PC-3 (cell line): ENCODE measurements at regions not wholly inside any gene's neighbourhood (a gene's known extent, or its start where the extent isn't known, plus 50 kb on each side); places are given as distances from the start of the nearest gene placed in this dataset.
A peak's percentile ranks its signal among the peaks of the same experiment; 100 is the strongest.

Experiments used
- ATAC-seq: fragments of 200-7000 bp; cut with Tn5 transposase; 2 replicates; pipeline ENCODE4 v1.9.1; 2020; ENCODE audit warnings: mild to moderate bottlenecking, moderate library complexity
- BruUV-seq: library from RNA; stranded (reverse); fragments of 400-500 nt; replicated peaks from 2 replicates; lab custom pipeline; 2021; lab: Mats Ljungman, UMichigan
- CTCF ChIA-PET: fragments of 300-600 bp; sonication (Branson Sonifier 250); formaldehyde crosslinking; loops from one replicate; lab custom pipeline; 2022; ENCODE audit warnings: antibody characterized with exemption; lab: Charles Lee
- POLR2A ChIA-PET: fragments of 300-600 bp; sonication (Branson Sonifier 250); formaldehyde crosslinking; loops from one replicate; lab custom pipeline; 2022; ENCODE audit warnings: antibody characterized with exemption; ENCODE audit not compliant: unreplicated experiment; lab: Charles Lee
- DNase-seq: peaks from one replicate; pipeline ENCODE4 v3.0.0-alpha.2; 2015
- H2AFZ ChIP-seq: fragments of 300-600 bp; sonication (generic); 2 replicates; pipeline ENCODE4 v1.6.0; 2016; ENCODE audit warnings: antibody characterized with exemption, low read length
- H3F3A ChIP-seq: fragments of 300-600 bp; sonication (generic); one replicate; pipeline ENCODE4 v1.6.0; 2017; ENCODE audit warnings: antibody characterized with exemption, low read length, control low read depth, mild to moderate bottlenecking; ENCODE audit not compliant: unreplicated experiment
- H3K27ac ChIP-seq: fragments of 300-600 bp; sonication (generic); 2 replicates; pipeline ENCODE4 v1.5.1; 2016; ENCODE audit warnings: mild to moderate bottlenecking, low read length
- H3K27me3 ChIP-seq: fragments of 300-600 bp; sonication (generic); 2 replicates; pipeline ENCODE4 v1.6.1; 2016; ENCODE audit warnings: low read length, mixed read lengths
- H3K36me3 ChIP-seq: fragments of 300-600 bp; sonication (generic); 2 replicates; pipeline ENCODE4 v1.6.1; 2016; ENCODE audit warnings: low read depth, mixed run types, low read length, mixed read lengths
- H3K4me1 ChIP-seq: fragments of 300-600 bp; sonication (generic); 2 replicates; pipeline ENCODE4 v1.5.1; 2016; ENCODE audit warnings: low read length; ENCODE audit not compliant: insufficient read depth
- H3K4me2 ChIP-seq: fragments of 300-600 bp; sonication (generic); 2 replicates; pipeline ENCODE4 v1.6.0; 2016; ENCODE audit warnings: low read length
- H3K4me3 ChIP-seq: fragments of 300-600 bp; sonication (generic); 2 replicates; pipeline ENCODE4 v1.5.1; 2016; ENCODE audit warnings: mild to moderate bottlenecking, low read length, mixed read lengths
- H3K79me2 ChIP-seq: fragments of 300-600 bp; sonication (generic); 2 replicates; pipeline ENCODE4 v1.6.1; 2017; ENCODE audit warnings: low read length, mixed read lengths
- H3K9ac ChIP-seq: fragments of 300-600 bp; sonication (generic); 2 replicates; pipeline ENCODE4 v1.6.0; 2016; ENCODE audit warnings: mild to moderate bottlenecking, low read length
- H3K9me2 ChIP-seq: fragments of 300-600 bp; sonication (generic); replicated peaks from 2 replicates; pipeline ENCODE4 v1.6.1; 2016; ENCODE audit warnings: mixed run types, low read length, mixed read lengths
- H3K9me3 ChIP-seq: fragments of 300-600 bp; sonication (generic); 2 replicates; pipeline ENCODE4 v1.6.1; 2016; ENCODE audit warnings: low read length, mixed read lengths
- H4K20me1 ChIP-seq: fragments of 300-600 bp; sonication (generic); 2 replicates; pipeline ENCODE4 v1.6.1; 2016; ENCODE audit warnings: low read length, mixed read lengths
- EZH2 ChIP-seq: fragments of 300-600 bp; sonication (generic); IDR thresholded peaks from one replicate; pipeline ENCODE4 v1.6.1; 2017; ENCODE audit warnings: antibody characterized with exemption, mild to moderate bottlenecking, low read length; ENCODE audit not compliant: unreplicated experiment
- EZH2phosphoT487 ChIP-seq: fragments of 300-600 bp; sonication (generic); IDR thresholded peaks from 2 replicates; pipeline ENCODE4 v1.6.1; 2018; ENCODE audit warnings: mild to moderate bottlenecking, antibody characterized with exemption, low read length, borderline replicate concordance
- intact Hi-C: fragments of 100-400 bp; cut with micrococcal nuclease; formaldehyde crosslinking; loops from 2 replicates; pipeline ENCODE4 v1.9.0; 2023
- TF ChIP-seq, protein P1 (sequence below): fragments of 300-600 bp; sonication (generic); conservative IDR thresholded peaks from 2 replicates; pipeline ENCODE4 v1.5.1; 2017; ENCODE audit warnings: antibody characterized with exemption, low read depth, mild to moderate bottlenecking, low read length

- Histone ChIP-seq H3K9me2 (no peaks in the 10 kb centered on the region), H3K27ac (no peak overlapping the region), H3K79me2 (no peaks in the 10 kb centered on the region), H3K4me3 (no peak overlapping the region), H3K27me3 (no peaks in the 10 kb centered on the region), H2AFZ (no peak overlapping the region), H3K4me1 (peaks cover 18% of the 10 kb centered on the region), H3K9ac (no peak overlapping the region), H3K36me3 (no peaks in the 10 kb centered on the region), H3K4me2 (no peak overlapping the region), H3F3A (no peaks in the 10 kb centered on the region), H4K20me1 (no peaks in the 10 kb centered on the region), H3K9me3 (no peaks in the 10 kb centered on the region)
- ChIA-PET POLR2A (no interaction called here), CTCF (no interaction called here)
- TF ChIP-seq EZH2phosphoT487 (no peak), EZH2 (no peak)
- TF ChIP-seq, protein P1, sequence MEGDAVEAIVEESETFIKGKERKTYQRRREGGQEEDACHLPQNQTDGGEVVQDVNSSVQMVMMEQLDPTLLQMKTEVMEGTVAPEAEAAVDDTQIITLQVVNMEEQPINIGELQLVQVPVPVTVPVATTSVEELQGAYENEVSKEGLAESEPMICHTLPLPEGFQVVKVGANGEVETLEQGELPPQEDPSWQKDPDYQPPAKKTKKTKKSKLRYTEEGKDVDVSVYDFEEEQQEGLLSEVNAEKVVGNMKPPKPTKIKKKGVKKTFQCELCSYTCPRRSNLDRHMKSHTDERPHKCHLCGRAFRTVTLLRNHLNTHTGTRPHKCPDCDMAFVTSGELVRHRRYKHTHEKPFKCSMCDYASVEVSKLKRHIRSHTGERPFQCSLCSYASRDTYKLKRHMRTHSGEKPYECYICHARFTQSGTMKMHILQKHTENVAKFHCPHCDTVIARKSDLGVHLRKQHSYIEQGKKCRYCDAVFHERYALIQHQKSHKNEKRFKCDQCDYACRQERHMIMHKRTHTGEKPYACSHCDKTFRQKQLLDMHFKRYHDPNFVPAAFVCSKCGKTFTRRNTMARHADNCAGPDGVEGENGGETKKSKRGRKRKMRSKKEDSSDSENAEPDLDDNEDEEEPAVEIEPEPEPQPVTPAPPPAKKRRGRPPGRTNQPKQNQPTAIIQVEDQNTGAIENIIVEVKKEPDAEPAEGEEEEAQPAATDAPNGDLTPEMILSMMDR: no peak
- intact Hi-C loops: loop anchor here (5.0 to 10.0 kb wide), 4 partner anchors 316 to 1816 kb away; partner anchors contain the start of gene SOX4
- ATAC-seq (no peak), DNase-seq (no peak)
- no TSS peak for BruUV-seq
Observed at GRCh38 chr6:23410439-23410838, 715.6 kb upstream of the NRSN1 start.

GRCh38 chr6:23412770-23413169, 713.2 kb upstream of the NRSN1 start:
- POLR2A ChIA-PET: interaction anchor here (0.7 kb wide), 1 partner anchor 881 kb away, joined by 4 read pairs; no protein-coding TSS in a partner anchor
- no TSS peak for BruUV-seq
- intact Hi-C loops: loop anchor here (5.0 to 10.0 kb wide), 4 partner anchors 318 to 1818 kb away; partner anchors contain the start of gene SOX4

More at GRCh38 chr6:23412770-23413169, 713.2 kb upstream of the NRSN1 start:
- no peak overlapping the region for H3K4me2 ChIP-seq
- no peaks in the 10 kb centered on the region for H3K27me3 ChIP-seq
- no peaks in the 10 kb centered on the region for H3F3A ChIP-seq
- no peaks in the 10 kb centered on the region for H3K9me3 ChIP-seq
- no peak for ATAC-seq
- no peaks in the 10 kb centered on the region for H3K36me3 ChIP-seq
- no peak overlapping the region for H3K4me3 ChIP-seq
- peak; percentile 28 for DNase-seq
- H3K4me1 ChIP-seq: peaks cover 18% of the 10 kb centered on the region
- no peaks in the 10 kb centered on the region for H3K9me2 ChIP-seq
- H4K20me1 ChIP-seq: no peaks in the 10 kb centered on the region
- no peak overlapping the region for H3K27ac ChIP-seq
- H3K79me2 ChIP-seq: no peaks in the 10 kb centered on the region
- H3K9ac ChIP-seq: no peak overlapping the region
- CTCF ChIA-PET: interaction anchor here (0.7 kb wide), 1 partner anchor 194 kb away, joined by 7 read pairs; no protein-coding TSS in a partner anchor
- H2AFZ ChIP-seq: no peak overlapping the region
- TF ChIP-seq EZH2phosphoT487 (no peak), EZH2 (no peak)
- TF ChIP-seq, protein P1: no peak
